ENCODE measurements at regions not wholly inside any gene's neighbourhood (a gene's known extent, or its start where the extent isn't known, plus 50 kb on each side); places are given as distances from the start of the nearest gene placed in this dataset.

- no peak for DNase-seq
Measured at GRCh38 chr3:110779581-110779980, 292.0 kb upstream of the NECTIN3 start.

- DNase-seq = no peak
Measured at GRCh38 chr3:110783541-110783940, 288.1 kb upstream of the NECTIN3 start.

- DNase-seq = no peak
Measured at GRCh38 chr3:110788794-110789193, 282.8 kb upstream of the NECTIN3 start.

- no peak for DNase-seq
Measured at GRCh38 chr3:110789315-110789714, 282.3 kb upstream of the NECTIN3 start.

- no peak for DNase-seq
Measured at GRCh38 chr3:110790631-110791030, 281.0 kb upstream of the NECTIN3 start.

- no peak for DNase-seq
Measured at GRCh38 chr3:110791995-110792686, 279.5 kb upstream of the NECTIN3 start.

GRCh38 chr3:110793611-110794010 lies 278.0 kb upstream of the NECTIN3 start:
- DNase-seq = no peak

GRCh38 chr3:110795163-110795562 lies 276.5 kb upstream of the NECTIN3 start:
- no peak for DNase-seq

GRCh38 chr3:110799271-110799670 lies 272.3 kb upstream of the NECTIN3 start:
- DNase-seq = no peak

- DNase-seq = no peak
Measured at GRCh38 chr3:110804856-110805255, 266.8 kb upstream of the NECTIN3 start.

GRCh38 chr3:110806924-110807323 lies 264.7 kb upstream of the NECTIN3 start:
- DNase-seq = no peak

GRCh38 chr3:110808630-110809029 lies 263.0 kb upstream of the NECTIN3 start:
- DNase-seq = no peak

GRCh38 chr3:110810356-110810755 lies 261.3 kb upstream of the NECTIN3 start:
- DNase-seq = no peak

GRCh38 chr3:110811050-110811449 lies 260.6 kb upstream of the NECTIN3 start:
- DNase-seq = no peak

- no peak for DNase-seq
Measured at GRCh38 chr3:110813541-110813940, 258.1 kb upstream of the NECTIN3 start.

GRCh38 chr3:110814170-110815007 lies 257.2 kb upstream of the NECTIN3 start:
- DNase-seq = no peak

GRCh38 chr3:110815008-110815583 lies 256.5 kb upstream of the NECTIN3 start:
- no peak for DNase-seq

- DNase-seq = no peak
Measured at GRCh38 chr3:110816008-110816407, 255.6 kb upstream of the NECTIN3 start.

GRCh38 chr3:110821586-110821985 lies 250.0 kb upstream of the NECTIN3 start:
- no peak for DNase-seq

GRCh38 chr3:110822971-110823370 lies 248.6 kb upstream of the NECTIN3 start:
- no peak for DNase-seq

GRCh38 chr3:110846971-110847370 lies 224.6 kb upstream of the NECTIN3 start:
- DNase-seq = no peak

GRCh38 chr3:110849064-110849463 lies 222.6 kb upstream of the NECTIN3 start:
- no peak for DNase-seq

GRCh38 chr3:110851736-110852135 lies 219.9 kb upstream of the NECTIN3 start:
- no peak for DNase-seq

- no peak for DNase-seq
Measured at GRCh38 chr3:110855207-110855606, 216.4 kb upstream of the NECTIN3 start.
